Astrocyte (in vitro differentiated cells and primary cell): ENCODE measurements at regions not wholly inside any gene's neighbourhood (a gene's known extent, or its start where the extent isn't known, plus 50 kb on each side); places are given as distances from the start of the nearest gene placed in this dataset.

Source experiments
- CTCF ChIP-seq: IDR thresholded peaks from 2 replicates; pipeline ENCODE4 v1.5.1; 2011; ENCODE audit warnings: low read depth, mild to moderate bottlenecking, inconsistent platforms, low read length, moderate library complexity; ENCODE audit not compliant: insufficient read depth
- EZH2 ChIP-seq: IDR thresholded peaks from 2 replicates; pipeline ENCODE4 v1.6.1; 2012; ENCODE audit warnings: mild to moderate bottlenecking, low read length, inconsistent platforms; ENCODE audit not compliant: insufficient read depth

DNA sequence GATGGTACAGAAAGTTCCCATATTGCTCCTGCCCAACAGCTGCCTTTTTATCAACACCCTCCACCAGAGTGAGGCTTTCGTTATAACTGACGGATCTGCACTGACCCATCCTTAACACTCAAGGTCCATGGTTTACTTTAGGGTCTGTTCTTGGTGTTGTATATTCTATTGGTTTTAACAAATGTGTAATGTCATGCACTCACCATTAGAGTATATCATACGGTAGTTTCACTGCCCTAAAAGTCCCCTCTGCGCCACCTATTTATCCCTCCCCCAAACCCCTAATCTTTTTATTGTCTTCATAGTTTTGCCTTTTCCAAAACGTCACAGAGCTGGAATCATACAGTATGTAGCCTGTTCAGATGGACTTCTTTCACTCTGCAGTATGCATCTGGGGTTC, 102.8 kb upstream of the TNS3 start:
- TF ChIP-seq CTCF = no peak
- no peak for TF ChIP-seq EZH2
